Naive thymus-derived CD8-positive, alpha-beta T cell (primary cell): ENCODE measurements at regions not wholly inside any gene's neighbourhood (a gene's known extent, or its start where the extent isn't known, plus 50 kb on each side); places are given as distances from the start of the nearest gene placed in this dataset.
"Not testable (repeated sequence)": the region's sequence is repeated elsewhere in the genome, so short reads cannot be mapped to it uniquely, and the experiment has no call there.

Source experiments
- ATAC-seq, 2 donors: fragments of 150-1000 bp; cut with Tn5 transposase in 1 of 2; sonication (Bioruptor Pico), chemical (Tn5 transposase) in 1 of 2; 1 replicate in 1 of 2; 2 replicates in 1 of 2; pipeline ENCODE4 v1.10.0; 2021; ENCODE audit warnings: mild to moderate bottlenecking in 2 of 2, moderate library complexity in 2 of 2
- POLR2A ChIA-PET: fragments of 350-600 bp; sonication (Branson Sonifier 250); formaldehyde crosslinking; loops from one replicate; lab custom pipeline; 2021; ENCODE audit warnings: antibody characterized with exemption; lab: Charles Lee
- DNase-seq, 10 donors: peaks; one replicate each; pipeline versions ENCODE4 v3.0.0 to v3.0.0-alpha.2; 2020 to 2022
- H3K27ac Mint-ChIP-seq, 10 donors: one replicate each; pipeline ENCODE4 v1.8.0; 2020 to 2022; ENCODE audit warnings: mild to moderate bottlenecking in 10 of 10, mixed read lengths in 10 of 10, moderate library complexity in 4 of 10, inconsistent platforms in 1 of 10
- H3K27me3 Mint-ChIP-seq, 5 donors: one replicate each; pipeline ENCODE4 v1.8.0; 2021 to 2022; ENCODE audit warnings: mixed read lengths in 5 of 5
- H3K36me3 Mint-ChIP-seq, 3 donors: one replicate each; pipeline ENCODE4 v1.8.0; 2020 to 2022; ENCODE audit warnings: mixed read lengths in 3 of 3, mild to moderate bottlenecking in 2 of 3, inconsistent platforms in 1 of 3
- H3K4me1 Mint-ChIP-seq, 4 donors: one replicate each; pipeline ENCODE4 v1.8.0; 2021 to 2022; ENCODE audit warnings: mixed read lengths in 4 of 4
- H3K4me3 Mint-ChIP-seq, 10 donors: one replicate each; pipeline ENCODE4 v1.8.0; 2020 to 2022; ENCODE audit warnings: mild to moderate bottlenecking in 10 of 10, mixed read lengths in 10 of 10, moderate library complexity in 6 of 10, inconsistent platforms in 1 of 10
- H3K9me3 Mint-ChIP-seq, 9 donors: one replicate each; pipeline ENCODE4 v1.8.0; 2020 to 2022; ENCODE audit warnings: mixed read lengths in 9 of 9, mild to moderate bottlenecking in 3 of 9, inconsistent platforms in 1 of 9, moderate library complexity in 1 of 9

DNA sequence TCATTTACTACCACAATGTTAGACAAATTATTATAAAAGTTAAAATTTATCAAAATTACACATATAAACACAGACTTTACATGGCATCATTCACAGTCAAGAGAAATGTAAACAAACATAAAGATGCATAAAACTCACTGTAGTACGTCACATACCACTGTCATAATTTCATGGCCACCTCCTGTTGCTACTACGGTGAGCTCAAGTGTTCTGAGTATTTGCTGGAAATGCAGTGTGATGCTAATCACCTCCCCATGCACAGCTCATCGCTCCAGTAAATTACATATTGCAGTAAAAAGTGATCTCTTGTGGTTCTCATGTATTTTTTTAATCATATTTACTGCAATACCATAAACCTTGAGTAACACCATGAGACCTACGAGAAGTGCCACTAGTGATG lies 247.7 kb upstream of the SFSWAP start:
- Mint-ChIP-seq H3K27me3 (peaks cover 8 to 23% (median 15%) of the 10 kb centered on the region in 5 donors), H3K4me3 (no peak overlapping the region), H3K9me3 (peaks cover 0 to 12% (median 0%) of the 10 kb centered on the region in 9 donors), H3K36me3 (peaks cover 0 to 9% (median 0%) of the 10 kb centered on the region in 3 donors), H3K27ac (no peak overlapping the region), H3K4me1 (peaks cover 0 to 2% (median 0%) of the 10 kb centered on the region in 4 donors)
- ATAC-seq: no peak
- DNase-seq: no peak
- POLR2A ChIA-PET: no interaction called here

GRCh38 chr12:131464081-131464480 lies 246.8 kb upstream of the SFSWAP start:
- Mint-ChIP-seq H3K4me1 (peaks cover 0 to 2% (median 0%) of the 10 kb centered on the region in 4 donors), H3K27ac (no peak overlapping the region), H3K36me3 (peaks cover 0 to 9% (median 0%) of the 10 kb centered on the region in 3 donors), H3K27me3 (peaks cover 6 to 17% (median 6%) of the 10 kb centered on the region in 5 donors), H3K9me3 (peaks cover 0 to 12% (median 0%) of the 10 kb centered on the region in 9 donors), H3K4me3 (no peak overlapping the region)
- POLR2A ChIA-PET: no interaction called here
- DNase-seq: peak in 1 of 10 donors; percentile 3
- ATAC-seq: no peak

- H3K36me3 Mint-ChIP-seq: peaks cover 0 to 9% (median 0%) of the 10 kb centered on the region in 3 donors
- H3K4me1 Mint-ChIP-seq: peaks cover 0 to 6% (median 2%) of the 10 kb centered on the region in 4 donors
- H3K9me3 Mint-ChIP-seq: peaks cover 0 to 12% (median 0%) of the 10 kb centered on the region in 9 donors
- POLR2A ChIA-PET: no interaction called here
- H3K27ac Mint-ChIP-seq: peak overlapping the region in 1 of 10 donors; percentile 90
- ATAC-seq (no peak), DNase-seq (peak in 1 of 10 donors; percentile 58)
- H3K27me3 Mint-ChIP-seq: peaks cover 5 to 11% (median 7%) of the 10 kb centered on the region in 5 donors
- no peak overlapping the region for H3K4me3 Mint-ChIP-seq
Observed at GRCh38 chr12:131466306-131466705, 244.6 kb upstream of the SFSWAP start.

- H3K27me3 Mint-ChIP-seq: peaks cover 6 to 16% (median 7%) of the 10 kb centered on the region in 5 donors
- no peak for ATAC-seq
- peaks cover 0 to 6% (median 2%) of the 10 kb centered on the region in 4 donors for H3K4me1 Mint-ChIP-seq
- POLR2A ChIA-PET: no interaction called here
- H3K9me3 Mint-ChIP-seq: peaks cover 0 to 8% (median 0%) of the 10 kb centered on the region in 9 donors
- no peak overlapping the region for H3K27ac Mint-ChIP-seq
- peaks cover 0 to 7% (median 0%) of the 10 kb centered on the region in 3 donors for H3K36me3 Mint-ChIP-seq
- peak in 1 of 10 donors; percentile 10 for DNase-seq
- H3K4me3 Mint-ChIP-seq: no peak overlapping the region
Observed at GRCh38 chr12:131466932-131467331, 244.0 kb upstream of the SFSWAP start.

DNA sequence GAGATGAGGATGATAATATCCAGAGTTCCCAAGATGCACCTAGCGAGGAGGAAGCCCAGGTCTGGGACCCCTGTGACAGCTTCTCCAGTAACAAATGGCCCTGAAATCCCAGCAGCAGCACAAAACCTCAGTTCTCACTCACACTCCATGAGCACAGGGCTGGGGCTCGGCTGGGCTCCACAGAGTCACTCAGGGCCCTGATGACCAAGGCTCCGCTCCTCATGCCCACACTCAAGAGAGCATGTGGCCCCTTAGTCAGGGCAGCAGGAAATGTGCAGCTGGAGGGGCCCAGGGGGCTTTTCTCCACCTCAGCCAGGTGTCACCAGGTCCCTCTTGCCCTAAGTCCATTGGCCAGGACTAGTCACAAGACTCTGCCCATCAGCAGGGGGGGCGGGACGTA lies 242.7 kb upstream of the SFSWAP start:
- POLR2A ChIA-PET: no interaction called here
- Mint-ChIP-seq H3K9me3 (peaks cover 0 to 2% (median 0%) of the 10 kb centered on the region in 9 donors), H3K27ac (no peak overlapping the region), H3K4me1 (peaks cover 0 to 6% (median 3%) of the 10 kb centered on the region in 4 donors), H3K36me3 (no peaks in the 10 kb centered on the region), H3K4me3 (no peak overlapping the region), H3K27me3 (peaks cover 3 to 19% (median 6%) of the 10 kb centered on the region in 5 donors)
- no peak for ATAC-seq
- peak in 1 of 10 donors; percentile 18 for DNase-seq

DNA sequence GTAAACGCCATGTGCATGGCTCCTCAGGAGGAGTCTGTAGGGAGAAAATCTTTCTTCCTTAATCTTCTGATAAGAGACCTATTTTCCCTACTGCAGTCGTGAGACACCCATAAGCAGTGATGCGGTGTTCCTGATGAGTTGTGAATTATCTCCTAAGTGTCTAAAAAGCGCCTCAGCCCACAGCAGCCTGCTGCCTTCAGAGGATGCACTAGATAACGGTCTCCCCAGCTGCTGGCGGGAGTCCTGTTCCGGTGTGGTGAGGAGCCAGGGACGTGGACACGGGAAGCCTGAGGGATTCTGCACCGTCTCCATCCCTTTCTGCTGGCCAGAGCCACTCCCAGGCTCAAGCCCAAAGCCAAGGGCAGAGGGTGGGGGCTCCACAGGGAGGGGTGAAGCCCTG lies 240.9 kb upstream of the SFSWAP start:
- peaks cover 3 to 19% (median 6%) of the 10 kb centered on the region in 5 donors for H3K27me3 Mint-ChIP-seq
- H3K27ac Mint-ChIP-seq: not testable (repeated sequence)

DNA sequence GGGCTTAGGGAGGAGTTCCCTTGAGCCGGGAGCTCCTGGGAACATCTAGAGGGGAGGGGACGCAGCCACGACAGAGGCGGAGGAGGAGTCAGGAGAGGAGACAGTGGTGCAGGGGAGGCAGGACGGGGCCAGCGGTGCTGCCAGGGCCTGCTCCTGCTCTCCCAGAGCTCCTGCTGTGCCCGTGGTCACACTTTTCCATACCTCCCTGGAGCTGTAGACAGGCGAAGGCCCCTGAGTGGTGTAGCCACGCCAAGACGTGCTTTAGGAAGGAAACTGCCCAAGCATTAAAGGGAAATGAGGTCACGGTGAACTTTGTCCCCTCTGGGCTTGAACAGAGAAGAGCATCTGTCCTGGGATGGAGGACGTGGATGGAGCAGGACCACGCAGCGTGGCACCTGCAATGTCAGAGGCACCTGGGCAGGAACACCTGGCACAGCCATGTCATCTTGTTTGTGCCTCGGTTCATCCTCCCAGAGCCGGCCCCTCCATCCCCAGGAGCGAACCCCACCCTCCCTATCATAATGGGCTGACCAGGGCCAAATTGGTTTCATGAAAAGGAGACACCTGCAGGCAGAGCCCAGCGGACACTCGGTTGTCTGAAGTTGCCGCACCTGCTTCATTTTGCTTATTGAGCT lies 239.5 kb upstream of the SFSWAP start:
- peak overlapping the region in 1 of 10 donors; percentile 17 for H3K4me3 Mint-ChIP-seq
- H3K27me3 Mint-ChIP-seq: peaks cover 3 to 19% (median 6%) of the 10 kb centered on the region in 5 donors
- ATAC-seq (no peak), DNase-seq (no peak)
- no peak overlapping the region for H3K27ac Mint-ChIP-seq
- H3K9me3 Mint-ChIP-seq: peaks cover 0 to 2% (median 0%) of the 10 kb centered on the region in 9 donors
- H3K4me1 Mint-ChIP-seq: peaks cover 4 to 19% (median 5%) of the 10 kb centered on the region in 4 donors
- no peaks in the 10 kb centered on the region for H3K36me3 Mint-ChIP-seq
- POLR2A ChIA-PET: no interaction called here

More for the DNA sequence above, 240.9 kb upstream of the SFSWAP start:
- ATAC-seq, DNase-seq, H3K9me3 Mint-ChIP-seq, H3K36me3 Mint-ChIP-seq, H3K4me3 Mint-ChIP-seq, POLR2A ChIA-PET: not testable (repeated sequence)
- H3K4me1 Mint-ChIP-seq: peaks cover 4 to 19% (median 5%) of the 10 kb centered on the region in 4 donors

DNA sequence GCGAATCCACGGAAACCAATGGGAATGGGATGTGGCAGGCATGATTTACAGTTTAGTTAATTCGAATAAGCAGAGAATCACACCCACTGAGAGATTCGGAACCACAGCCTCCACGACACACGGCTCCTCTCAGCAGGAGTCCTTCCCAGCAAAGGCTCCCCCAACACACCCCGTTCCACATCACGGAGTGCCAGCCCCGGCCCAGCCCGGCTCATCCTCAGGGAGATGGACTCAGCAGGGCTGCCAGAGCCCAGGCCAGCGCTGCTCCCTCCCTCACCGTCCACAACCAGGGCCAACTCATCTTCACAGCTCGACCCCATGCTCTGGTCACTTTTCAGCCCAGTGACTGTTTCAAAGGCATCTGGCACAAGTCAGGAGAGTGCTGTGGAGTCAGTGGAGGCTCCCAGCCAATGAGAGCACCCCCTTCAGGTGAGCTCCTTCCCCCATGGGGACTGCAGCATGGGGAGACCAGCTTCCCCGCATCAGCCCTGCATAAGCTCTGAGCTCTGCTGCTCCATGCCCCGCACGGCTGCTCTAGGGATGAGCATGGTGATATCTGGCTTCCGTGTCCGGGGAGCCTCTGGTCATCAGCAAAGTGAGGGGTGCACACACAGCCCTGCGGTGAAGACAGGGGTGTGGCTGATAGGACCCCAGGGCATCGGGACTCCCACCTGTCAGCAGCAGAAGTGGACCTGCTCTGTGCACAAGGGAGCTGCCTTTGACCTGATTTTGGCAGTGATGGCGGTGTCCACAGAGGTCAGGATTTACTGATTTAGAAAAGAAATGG lies 238.8 kb upstream of the SFSWAP start:
- DNase-seq (no peak), ATAC-seq (no peak)
- H3K27ac Mint-ChIP-seq: no peak overlapping the region
- no peaks in the 10 kb centered on the region for H3K9me3 Mint-ChIP-seq
- H3K4me1 Mint-ChIP-seq: peaks cover 4 to 19% (median 5%) of the 10 kb centered on the region in 4 donors
- H3K27me3 Mint-ChIP-seq: peaks cover 3 to 16% (median 6%) of the 10 kb centered on the region in 5 donors
- H3K4me3 Mint-ChIP-seq: no peak overlapping the region
- POLR2A ChIA-PET: interaction anchor here (0.6 kb wide), 1 partner anchor 909 kb away, joined by 3 read pairs; no protein-coding TSS in a partner anchor
- no peaks in the 10 kb centered on the region for H3K36me3 Mint-ChIP-seq

DNA sequence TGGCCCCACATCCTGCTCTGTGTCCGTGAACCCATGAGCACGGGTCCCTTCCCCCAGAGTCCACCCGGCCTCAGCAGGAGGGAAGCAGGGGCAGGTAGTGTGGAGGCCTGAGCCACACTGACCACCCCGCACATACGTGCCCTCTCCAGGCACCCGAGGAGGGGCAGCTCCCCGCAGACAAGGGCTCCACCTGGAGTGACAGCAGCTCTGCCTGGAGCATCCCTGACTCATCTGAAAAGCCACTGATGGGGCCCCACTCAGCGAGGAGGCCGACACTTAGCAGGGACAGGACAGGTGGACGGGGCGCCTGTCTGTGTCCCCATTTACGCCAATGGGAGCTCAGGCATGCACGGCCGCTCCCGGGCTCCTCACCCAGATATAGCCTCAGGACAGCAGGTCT lies 237.6 kb upstream of the SFSWAP start:
- Mint-ChIP-seq H3K4me3 (peak overlapping the region in 1 of 10 donors; percentile 63), H3K27me3 (peaks cover 3 to 13% (median 6%) of the 10 kb centered on the region in 5 donors), H3K4me1 (peaks cover 4 to 19% (median 5%) of the 10 kb centered on the region in 4 donors), H3K27ac (no peak overlapping the region), H3K9me3 (no peaks in the 10 kb centered on the region), H3K36me3 (no peaks in the 10 kb centered on the region)
- ATAC-seq (no peak), DNase-seq (no peak)
- POLR2A ChIA-PET: no interaction called here

- DNase-seq: no peak
- H3K27me3 Mint-ChIP-seq: peaks cover 3 to 13% (median 6%) of the 10 kb centered on the region in 5 donors
- H3K9me3 Mint-ChIP-seq: peaks cover 0 to 2% (median 0%) of the 10 kb centered on the region in 9 donors
- peak overlapping the region in 2 of 10 donors; percentile 16 to 63 for H3K4me3 Mint-ChIP-seq
- no peak for ATAC-seq
- H3K36me3 Mint-ChIP-seq: no peaks in the 10 kb centered on the region
- no peak overlapping the region for H3K27ac Mint-ChIP-seq
- H3K4me1 Mint-ChIP-seq: peaks cover 4 to 19% (median 5%) of the 10 kb centered on the region in 4 donors
- POLR2A ChIA-PET: no interaction called here
Observed at GRCh38 chr12:131473741-131474709, 236.9 kb upstream of the SFSWAP start.

- Mint-ChIP-seq H3K4me1 (peaks cover 4 to 19% (median 5%) of the 10 kb centered on the region in 4 donors), H3K27me3 (peaks cover 3 to 15% (median 9%) of the 10 kb centered on the region in 5 donors)
- H3K27ac Mint-ChIP-seq, ATAC-seq, H3K36me3 Mint-ChIP-seq, H3K4me3 Mint-ChIP-seq, POLR2A ChIA-PET, DNase-seq, H3K9me3 Mint-ChIP-seq: not testable (repeated sequence)
Observed at GRCh38 chr12:131475012-131475411, 235.9 kb upstream of the SFSWAP start.

- H3K27me3 Mint-ChIP-seq: peaks cover 0 to 16% (median 0%) of the 10 kb centered on the region in 5 donors
- H3K4me3 Mint-ChIP-seq: no peak overlapping the region
- no peak for DNase-seq
- POLR2A ChIA-PET: no interaction called here
- no peaks in the 10 kb centered on the region for H3K36me3 Mint-ChIP-seq
- ATAC-seq: no peak
- peaks cover 0 to 3% (median 0%) of the 10 kb centered on the region in 9 donors for H3K9me3 Mint-ChIP-seq
- H3K4me1 Mint-ChIP-seq: peaks cover 2 to 13% (median 4%) of the 10 kb centered on the region in 4 donors
- no peak overlapping the region for H3K27ac Mint-ChIP-seq
Observed at GRCh38 chr12:131477613-131478012, 233.3 kb upstream of the SFSWAP start.
